Kidney (tissue), 13 donors: ENCODE measurements at regions not wholly inside any gene's neighbourhood (a gene's known extent, or its start where the extent isn't known, plus 50 kb on each side); places are given as distances from the start of the nearest gene placed in this dataset.

Source experiments
- DNase-seq, 5 donors: peaks; one replicate each; pipeline ENCODE4 v3.0.0-alpha.2; 2013 to 2020
- FAIRE-seq: peaks from 2 replicates; lab custom pipeline; 2012; peaks lifted over from hg19 to GRCh38; lab: Jason Lieb, UNC
- H3K27ac ChIP-seq, 2 donors: one replicate each; pipeline ENCODE4 v1.7.0; 2013; ENCODE audit warnings: low read depth in 2 of 2, low read length in 2 of 2, inconsistent platforms in 1 of 2
- H3K27me3 ChIP-seq: one replicate; pipeline ENCODE4 v1.7.1; 2013; ENCODE audit warnings: low read length, inconsistent platforms; ENCODE audit not compliant: control insufficient read depth, insufficient read depth
- H3K36me3 ChIP-seq, 3 donors: one replicate each; pipeline versions ENCODE4 v1.7.0 to v1.7.1; 2013; ENCODE audit warnings: low read length in 3 of 3, control low read depth in 1 of 3, inconsistent platforms in 1 of 3; ENCODE audit not compliant: insufficient read depth in 3 of 3, control insufficient read depth in 2 of 3
- H3K4me1 ChIP-seq, 3 donors: one replicate each; pipeline versions ENCODE4 v1.7.0 to v1.7.1; 2013; ENCODE audit warnings: low read length in 3 of 3, inconsistent platforms in 1 of 3, low read depth in 1 of 3; ENCODE audit not compliant: control insufficient read depth in 2 of 3, insufficient read depth in 2 of 3
- H3K4me3 ChIP-seq, 3 donors: one replicate each; pipeline versions ENCODE4 v1.7.0 to v1.8.1; 2013; ENCODE audit warnings: low read length in 3 of 3, control low read depth in 1 of 3, inconsistent platforms in 1 of 3
- H3K9ac ChIP-seq, 3 donors: one replicate each; pipeline versions ENCODE4 v1.7.0 to v1.7.1; 2013; ENCODE audit warnings: low read length in 3 of 3, control low read depth in 1 of 3, inconsistent platforms in 1 of 3
- H3K9me3 ChIP-seq, 3 donors: one replicate each; pipeline versions ENCODE4 v1.7.0 to v1.7.1; 2013; ENCODE audit warnings: low read length in 3 of 3, control low read depth in 1 of 3, inconsistent platforms in 1 of 3; ENCODE audit not compliant: control insufficient read depth in 2 of 3, insufficient read depth in 1 of 3
- CTCF ChIP-seq: IDR thresholded peaks from 3 replicates; pipeline ENCODE4 v1.5.1; 2012; ENCODE audit warnings: mild to moderate bottlenecking, moderate library complexity, borderline replicate concordance; ENCODE audit not compliant: insufficient read depth; ENCODE audit errors: extremely low read depth
- intact Hi-C: fragments of 100-400 bp; cut with DNase I; formaldehyde crosslinking; loops from one replicate; pipeline ENCODE4 v1.11.1; 2022
- donor health status: control.
- donor health status: control.
- donor health status: control.
- donor health status: control.
- donor health status: control.
- donor health status: DM: yes; HTN: yes; CAD: no.
- donor health status: Normal renal cell carcinoma (clear cell type).

GRCh38 chr11:131089727-131090245 lies 173.5 kb upstream of the SNX19 start:
- H3K27me3 ChIP-seq, result no peaks in the 10 kb centered on the region
- no peak overlapping the region for H3K4me3 ChIP-seq
- no peak overlapping the region for H3K27ac ChIP-seq
- no peak for FAIRE-seq
- TF ChIP-seq CTCF, result no peak
- no peak overlapping the region for H3K9ac ChIP-seq
- DNase-seq, result no peak
- no peaks in the 10 kb centered on the region for H3K4me1 ChIP-seq
- H3K9me3 ChIP-seq, result peaks cover 0 to 7% (median 0%) of the 10 kb centered on the region in 3 donors
- intact Hi-C loops, result no loop called here
- H3K36me3 ChIP-seq, result no peaks in the 10 kb centered on the region

- intact Hi-C loops, result no loop called here
- no peak for TF ChIP-seq CTCF
These were observed 176.2 kb upstream of the SNX19 start for GRCh38 chr11:131092469-131092868.

GRCh38 chr11:131094827-131095226 lies 178.5 kb upstream of the SNX19 start:
- intact Hi-C loops, result no loop called here
- no peaks in the 10 kb centered on the region for H3K27me3 ChIP-seq
- no peak overlapping the region for H3K27ac ChIP-seq
- FAIRE-seq (no peak), DNase-seq (peak in 1 of 5 donors; percentile 3)
- H3K4me1 ChIP-seq, result no peaks in the 10 kb centered on the region
- no peak overlapping the region for H3K9ac ChIP-seq
- H3K4me3 ChIP-seq, result no peak overlapping the region
- no peak for TF ChIP-seq CTCF
- no peaks in the 10 kb centered on the region for H3K9me3 ChIP-seq
- no peaks in the 10 kb centered on the region for H3K36me3 ChIP-seq

More at GRCh38 chr11:131092469-131092868, 176.2 kb upstream of the SNX19 start:
- Histone ChIP-seq H3K27ac (no peak overlapping the region), H3K9me3 (no peaks in the 10 kb centered on the region), H3K4me3 (no peak overlapping the region), H3K9ac (no peak overlapping the region), H3K36me3 (no peaks in the 10 kb centered on the region), H3K27me3 (no peaks in the 10 kb centered on the region), H3K4me1 (no peaks in the 10 kb centered on the region)
- FAIRE-seq, result no peak
- DNase-seq, result no peak
